ENCODE measurements at regions not wholly inside any gene's neighbourhood (a gene's known extent, or its start where the extent isn't known, plus 50 kb on each side); places are given as distances from the start of the nearest gene placed in this dataset.

- Histone ChIP-seq H3K4me2 (ENCODE audit: insufficient read depth, insufficient read length, low read length) (no peak overlapping the region), H3K27ac (ENCODE audit: insufficient read length, low read depth, low read length) (no peak overlapping the region)
- no CpG with 5 or more reads among the region's 6 CpGs for WGBS (ENCODE audit: extremely low coverage, insufficient read length, low lambda C conversion rate)
These were observed 120.7 kb upstream of the TOPAZ1 start for GRCh38 chr3:44120721-44121582.

More at GRCh38 chr3:44120721-44121582, 120.7 kb upstream of the TOPAZ1 start:
- Histone ChIP-seq H2BK20ac (ENCODE audit: low read depth, low read length, poor library complexity, severe bottlenecking) (no peak overlapping the region), H2BK5ac (ENCODE audit: insufficient read length, low read length) (no peak overlapping the region), H3K14ac (ENCODE audit: insufficient read depth, low read length) (peak overlapping the region; percentile 17; the same call in 1 of the 2 replicates), H3K9me3 (ENCODE audit: control insufficient read depth, low read depth, low read length) (no peaks in the 10 kb centered on the region), H3K23ac (ENCODE audit: insufficient read length, low read depth, low read length) (no peak overlapping the region), H3K56ac (ENCODE audit: insufficient read length, low read depth, low read length) (no peak overlapping the region), H2AFZ (ENCODE audit: low read length) (no peak overlapping the region), H4K20me1 (ENCODE audit: control insufficient read depth, insufficient read depth, insufficient read length) (no peaks in the 10 kb centered on the region), H2BK15ac (ENCODE audit: low read depth, low read length) (no peak overlapping the region), H2BK120ac (ENCODE audit: low read depth, low read length, poor library complexity, severe bottlenecking) (no peak overlapping the region), H3K23me2 (ENCODE audit: insufficient read length, low read depth, low read length, poor library complexity, severe bottlenecking) (no peaks in the 10 kb centered on the region), H4K91ac (ENCODE audit: insufficient read length, low read depth, low read length) (no peak overlapping the region), H3K79me2 (ENCODE audit: insufficient read depth, low read length) (no peaks in the 10 kb centered on the region), H3K4ac (ENCODE audit: low read depth, low read length) (no peak overlapping the region), H3K79me1 (ENCODE audit: insufficient read depth, low read depth, low read length, poor library complexity, severe bottlenecking) (no peaks in the 10 kb centered on the region), H3K18ac (ENCODE audit: insufficient read length, low read depth, low read length) (no peak overlapping the region), H3K9ac (ENCODE audit: extremely low read depth, insufficient read length, low read length) (no peak overlapping the region), H4K5ac (ENCODE audit: insufficient read length, low read depth, low read length) (no peak overlapping the region), H3K27me3 (ENCODE audit: insufficient read depth, low read length) (no peaks in the 10 kb centered on the region; the same call in 1 of the 2 replicates), H3T11ph (ENCODE audit: low read length) (no peak overlapping the region), H2AK5ac (ENCODE audit: insufficient read length, low read length) (no peak overlapping the region), H4K8ac (replicated peaks; ENCODE audit: insufficient read length, low read depth, low read length) (no peak overlapping the region), H3K4me1 (ENCODE audit: insufficient read depth, low read length) (peaks cover 3% of the 10 kb centered on the region; the same call in 1 of the 2 replicates), H2BK12ac (ENCODE audit: insufficient read length, low read depth, low read length) (no peak overlapping the region)
- Mint-ChIP-seq H3K4me1 (peaks cover 22 to 23% of the 10 kb centered on the region in 2 experiments), H3K36me3 (ENCODE audit: insufficient read depth in 1 of 3, low read depth in 3 of 3) (peaks cover 0 to 3% (median 0%) of the 10 kb centered on the region in 3 experiments; a peak in 1 of 7 replicates), H3K4me3 (no peak overlapping the region), H3K27ac (peak overlapping the region in 2 of 3 experiments; percentile 29 to 80; a peak in 3 of 7 replicates), H3K9me3 (no peaks in the 10 kb centered on the region; a peak in 1 of 5 replicates), H3K27me3 (ENCODE audit: low read depth) (peaks cover 7% of the 10 kb centered on the region)
- peak; percentile 33 for DNase-seq
- TF ChIP-seq, protein P1, sequence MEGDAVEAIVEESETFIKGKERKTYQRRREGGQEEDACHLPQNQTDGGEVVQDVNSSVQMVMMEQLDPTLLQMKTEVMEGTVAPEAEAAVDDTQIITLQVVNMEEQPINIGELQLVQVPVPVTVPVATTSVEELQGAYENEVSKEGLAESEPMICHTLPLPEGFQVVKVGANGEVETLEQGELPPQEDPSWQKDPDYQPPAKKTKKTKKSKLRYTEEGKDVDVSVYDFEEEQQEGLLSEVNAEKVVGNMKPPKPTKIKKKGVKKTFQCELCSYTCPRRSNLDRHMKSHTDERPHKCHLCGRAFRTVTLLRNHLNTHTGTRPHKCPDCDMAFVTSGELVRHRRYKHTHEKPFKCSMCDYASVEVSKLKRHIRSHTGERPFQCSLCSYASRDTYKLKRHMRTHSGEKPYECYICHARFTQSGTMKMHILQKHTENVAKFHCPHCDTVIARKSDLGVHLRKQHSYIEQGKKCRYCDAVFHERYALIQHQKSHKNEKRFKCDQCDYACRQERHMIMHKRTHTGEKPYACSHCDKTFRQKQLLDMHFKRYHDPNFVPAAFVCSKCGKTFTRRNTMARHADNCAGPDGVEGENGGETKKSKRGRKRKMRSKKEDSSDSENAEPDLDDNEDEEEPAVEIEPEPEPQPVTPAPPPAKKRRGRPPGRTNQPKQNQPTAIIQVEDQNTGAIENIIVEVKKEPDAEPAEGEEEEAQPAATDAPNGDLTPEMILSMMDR (conservative IDR thresholded peaks at IDR 0.05), result no peak

Data from H9 (cell line).